GM12873 (cell line): ENCODE measurements at regions not wholly inside any gene's neighbourhood (a gene's known extent, or its start where the extent isn't known, plus 50 kb on each side); places are given as distances from the start of the nearest gene placed in this dataset.

ENCODE experiments used
- CTCF ChIP-seq: IDR thresholded peaks from 2 replicates; pipeline ENCODE4 v1.5.1; 2012; ENCODE audit warnings: low read depth, mild to moderate bottlenecking, moderate library complexity, low read length, control low read depth; ENCODE audit not compliant: insufficient read depth; ENCODE audit errors: missing control alignments

GRCh38 chr5:173557123-173557903 lies 59.1 kb downstream of the BOD1 start:
- no peak for TF ChIP-seq CTCF

- no peak for TF ChIP-seq CTCF
These were observed 60.1 kb downstream of the BOD1 start for GRCh38 chr5:173556142-173557028.

GRCh38 chr5:173554989-173555705 lies 61.3 kb downstream of the BOD1 start:
- TF ChIP-seq CTCF, result no peak

GRCh38 chr5:173554038-173554955 lies 62.2 kb downstream of the BOD1 start:
- no peak for TF ChIP-seq CTCF

- no peak for TF ChIP-seq CTCF
These were observed 65.8 kb downstream of the BOD1 start for GRCh38 chr5:173550641-173551040.

- no peak for TF ChIP-seq CTCF
These were observed 66.8 kb downstream of the BOD1 start for GRCh38 chr5:173549644-173550043.
